ENCODE measurements at regions not wholly inside any gene's neighbourhood (a gene's known extent, or its start where the extent isn't known, plus 50 kb on each side); places are given as distances from the start of the nearest gene placed in this dataset.

- Histone ChIP-seq H3K9me3 (no peaks in the 10 kb centered on the region), H3K4me3 (no peak overlapping the region), H3K4me1 (peaks cover 0 to 18% (median 0%) of the 10 kb centered on the region in 3 donors), H3K27ac (peak overlapping the region in 1 of 4 donors; percentile 19), H3K36me3 (no peaks in the 10 kb centered on the region), H3K27me3 (no peaks in the 10 kb centered on the region)
- no peak for DNase-seq
- TF ChIP-seq POLR2A (IDR thresholded peaks at IDR 0.05) (no peak), CTCF (IDR thresholded peaks at IDR 0.05) (no peak)
- intact Hi-C loops (cut with DNase I): no loop called here
- 50 to 64% methylated on average over 1 of the region's 1 CpG for WGBS, 2 donors
Observed at GRCh38 chr10:94192974-94193373, 169.8 kb downstream of the NOC3L start.

- WGBS, 2 donors: 31 to 44% methylated on average over 4 of the region's 4 CpGs
- TF ChIP-seq CTCF (IDR thresholded peaks at IDR 0.05): no peak
- TF ChIP-seq POLR2A (IDR thresholded peaks at IDR 0.05): no peak
- no peaks in the 10 kb centered on the region for H3K9me3 ChIP-seq
- no peaks in the 10 kb centered on the region for H3K36me3 ChIP-seq
- intact Hi-C loops (cut with DNase I): no loop called here
- H3K27me3 ChIP-seq: no peaks in the 10 kb centered on the region
- H3K4me1 ChIP-seq: peaks cover 0 to 18% (median 0%) of the 10 kb centered on the region in 3 donors
- peak overlapping the region in 1 of 4 donors; percentile 49 for H3K27ac ChIP-seq
- H3K4me3 ChIP-seq: no peak overlapping the region
- DNase-seq: no peak
Observed at GRCh38 chr10:94193466-94193924, 169.2 kb downstream of the NOC3L start.

- DNase-seq: no peak
- Histone ChIP-seq H3K4me1 (peaks cover 0 to 18% (median 0%) of the 10 kb centered on the region in 3 donors), H3K9me3 (no peaks in the 10 kb centered on the region), H3K27me3 (no peaks in the 10 kb centered on the region), H3K27ac (peak overlapping the region in 1 of 4 donors; percentile 49), H3K36me3 (no peaks in the 10 kb centered on the region), H3K4me3 (no peak overlapping the region)
- 0 to 18% methylated on average over 1 of the region's 1 CpG for WGBS, 2 donors
- intact Hi-C loops (cut with DNase I): no loop called here
- no peak for TF ChIP-seq CTCF (IDR thresholded peaks at IDR 0.05)
- no peak for TF ChIP-seq POLR2A (IDR thresholded peaks at IDR 0.05)
Observed at GRCh38 chr10:94194256-94194655, 168.5 kb downstream of the NOC3L start.

- TF ChIP-seq CTCF (IDR thresholded peaks at IDR 0.05) (no peak), POLR2A (IDR thresholded peaks at IDR 0.05) (no peak)
- no peaks in the 10 kb centered on the region for H3K36me3 ChIP-seq
- DNase-seq: no peak
- intact Hi-C loops (cut with DNase I): no loop called here
- H3K27ac ChIP-seq: no peak overlapping the region
- H3K27me3 ChIP-seq: no peaks in the 10 kb centered on the region
- no peak overlapping the region for H3K4me3 ChIP-seq
- no peaks in the 10 kb centered on the region for H3K9me3 ChIP-seq
- peaks cover 0 to 18% (median 0%) of the 10 kb centered on the region in 3 donors for H3K4me1 ChIP-seq
Observed at GRCh38 chr10:94197241-94197640, 165.5 kb downstream of the NOC3L start.

GRCh38 chr10:94198324-94198723 lies 164.4 kb downstream of the NOC3L start:
- Histone ChIP-seq H3K27me3 (no peaks in the 10 kb centered on the region), H3K9me3 (no peaks in the 10 kb centered on the region), H3K36me3 (no peaks in the 10 kb centered on the region), H3K4me1 (peaks cover 0 to 14% (median 0%) of the 10 kb centered on the region in 3 donors), H3K4me3 (no peak overlapping the region), H3K27ac (no peak overlapping the region)
- no peak for DNase-seq
- WGBS, 2 donors: 72 to 75% methylated on average over 2 of the region's 2 CpGs
- intact Hi-C loops (cut with DNase I): no loop called here
- no peak for TF ChIP-seq CTCF (IDR thresholded peaks at IDR 0.05)
